H9 (cell line): ENCODE measurements at regions not wholly inside any gene's neighbourhood (a gene's known extent, or its start where the extent isn't known, plus 50 kb on each side); places are given as distances from the start of the nearest gene placed in this dataset.

ENCODE experiments used
- DNase-seq: peaks from one replicate; pipeline ENCODE4 v3.0.0-alpha.2; 2017
- H2AFZ ChIP-seq: one replicate; pipeline ENCODE4 v1.6.1; 2013; ENCODE audit warnings: mild to moderate bottlenecking, low read length, control low read depth, moderate library complexity
- H2AK5ac ChIP-seq: 2 replicates; pipeline ENCODE4 v1.6.1; 2013; ENCODE audit warnings: low read length, control low read depth, mixed read lengths; ENCODE audit not compliant: insufficient read length
- H2BK120ac ChIP-seq: one replicate; pipeline ENCODE4 v1.6.1; 2013; ENCODE audit warnings: low read depth, mild to moderate bottlenecking, low read length, control low read depth, inconsistent platforms; ENCODE audit not compliant: poor library complexity, severe bottlenecking
- H2BK12ac ChIP-seq: 2 replicates; pipeline ENCODE4 v1.6.1; 2013; ENCODE audit warnings: low read length, control low read depth, mixed read lengths, low read depth; ENCODE audit not compliant: insufficient read length
- H2BK15ac ChIP-seq: 2 replicates; pipeline ENCODE4 v1.6.1; 2013; ENCODE audit warnings: low read depth, low read length, control low read depth
- H2BK20ac ChIP-seq: one replicate; pipeline ENCODE4 v1.6.1; 2013; ENCODE audit warnings: low read depth, mild to moderate bottlenecking, low read length, control low read depth, inconsistent platforms; ENCODE audit not compliant: poor library complexity, severe bottlenecking
- H2BK5ac ChIP-seq: 2 replicates; pipeline ENCODE4 v1.6.1; 2013; ENCODE audit warnings: low read length, control low read depth, mixed read lengths; ENCODE audit not compliant: insufficient read length
- H3K14ac ChIP-seq: 2 replicates; pipeline ENCODE4 v1.6.1; 2013; ENCODE audit warnings: low read length, control low read depth; ENCODE audit not compliant: insufficient read depth
- H3K18ac ChIP-seq: 2 replicates; pipeline ENCODE4 v1.6.1; 2013; ENCODE audit warnings: low read depth, mild to moderate bottlenecking, mixed read lengths, low read length, control low read depth; ENCODE audit not compliant: insufficient read length
- H3K23ac ChIP-seq: 2 replicates; pipeline ENCODE4 v1.6.1; 2013; ENCODE audit warnings: low read length, control low read depth, mixed read lengths, low read depth; ENCODE audit not compliant: insufficient read length
- H3K23me2 ChIP-seq: 2 replicates; pipeline ENCODE4 v1.6.1; 2013; ENCODE audit warnings: low read depth, mild to moderate bottlenecking, mixed read lengths, low read length, control low read depth; ENCODE audit not compliant: insufficient read length, poor library complexity, severe bottlenecking
- H3K27ac ChIP-seq: 2 replicates; pipeline ENCODE4 v1.5.1; 2013; ENCODE audit warnings: low read length, control low read depth, mixed read lengths, low read depth; ENCODE audit not compliant: insufficient read length
- H3K27me3 ChIP-seq: 2 replicates; pipeline ENCODE4 v1.6.1; 2013; ENCODE audit warnings: low read length, control low read depth, inconsistent platforms; ENCODE audit not compliant: insufficient read depth
- H3K4ac ChIP-seq: 2 replicates; pipeline ENCODE4 v1.6.1; 2013; ENCODE audit warnings: low read depth, mild to moderate bottlenecking, control low read depth, inconsistent platforms, low read length, moderate library complexity
- H3K4me1 ChIP-seq: 2 replicates; pipeline ENCODE4 v1.6.1; 2013; ENCODE audit warnings: low read length, control low read depth, inconsistent platforms; ENCODE audit not compliant: insufficient read depth
- H3K4me2 ChIP-seq: 2 replicates; pipeline ENCODE4 v1.6.1; 2013; ENCODE audit warnings: low read length, control low read depth, mixed read lengths; ENCODE audit not compliant: insufficient read length, insufficient read depth
- H3K56ac ChIP-seq: 2 replicates; pipeline ENCODE4 v1.6.1; 2013; ENCODE audit warnings: low read depth, mild to moderate bottlenecking, mixed read lengths, low read length, control low read depth; ENCODE audit not compliant: insufficient read length
- H3K79me1 ChIP-seq: 2 replicates; pipeline ENCODE4 v1.6.1; 2013; ENCODE audit warnings: low read depth, mild to moderate bottlenecking, moderate library complexity, low read length, control low read depth, inconsistent platforms; ENCODE audit not compliant: insufficient read depth, poor library complexity, severe bottlenecking
- H3K79me2 ChIP-seq: 2 replicates; pipeline ENCODE4 v1.6.1; 2013; ENCODE audit warnings: low read length, control low read depth, inconsistent platforms; ENCODE audit not compliant: insufficient read depth
- H3K9ac ChIP-seq: 2 replicates; pipeline ENCODE4 v1.6.1; 2013; ENCODE audit warnings: low read length, control low read depth, mixed read lengths; ENCODE audit not compliant: insufficient read length; ENCODE audit errors: extremely low read depth
- H3K9me3 ChIP-seq: one replicate; pipeline ENCODE4 v1.6.1; 2013; ENCODE audit warnings: low read depth, low read length, inconsistent platforms; ENCODE audit not compliant: control insufficient read depth
- H3T11ph ChIP-seq: one replicate; pipeline ENCODE4 v1.6.1; 2013; ENCODE audit warnings: mild to moderate bottlenecking, low read length, control low read depth, inconsistent platforms
- H4K20me1 ChIP-seq: one replicate; pipeline ENCODE4 v1.6.1; 2013; ENCODE audit not compliant: control insufficient read depth, insufficient read length, insufficient read depth
- H4K5ac ChIP-seq: 2 replicates; pipeline ENCODE4 v1.6.1; 2013; ENCODE audit warnings: low read depth, mild to moderate bottlenecking, mixed read lengths, low read length, control low read depth; ENCODE audit not compliant: insufficient read length
- H4K8ac ChIP-seq: replicated peaks from 2 replicates; pipeline ENCODE4 v1.6.1; 2013; ENCODE audit warnings: low read length, control low read depth, mixed read lengths, low read depth; ENCODE audit not compliant: insufficient read length
- H4K91ac ChIP-seq: 2 replicates; pipeline ENCODE4 v1.6.1; 2013; ENCODE audit warnings: low read depth, mild to moderate bottlenecking, moderate library complexity, mixed read lengths, low read length, control low read depth; ENCODE audit not compliant: insufficient read length
- H3K27ac Mint-ChIP-seq, 3 experiments: 2 replicates in 2 of 3; 3 replicates in 1 of 3; pipeline ENCODE4 v1.8.0; 2020 to 2021; ENCODE audit warnings: mixed read lengths in 3 of 3, mild to moderate bottlenecking in 1 of 3, moderate library complexity in 1 of 3
- H3K27me3 Mint-ChIP-seq: 2 replicates; pipeline ENCODE4 v1.8.0; 2021; ENCODE audit warnings: low read depth, mild to moderate bottlenecking, moderate library complexity, mixed read lengths
- H3K36me3 Mint-ChIP-seq, 3 experiments: 2 replicates in 2 of 3; 3 replicates in 1 of 3; pipeline ENCODE4 v1.8.0; 2020 to 2021; ENCODE audit warnings: low read depth in 3 of 3, mixed read lengths in 3 of 3; ENCODE audit not compliant: insufficient read depth in 1 of 3
- H3K4me1 Mint-ChIP-seq, 2 experiments: 2 replicates each; pipeline ENCODE4 v1.8.0; 2020; ENCODE audit warnings: mixed read lengths in 2 of 2
- H3K4me3 Mint-ChIP-seq, 2 experiments: 2 replicates in 1 of 2; 3 replicates in 1 of 2; pipeline ENCODE4 v1.8.0; 2020 to 2021; ENCODE audit warnings: mild to moderate bottlenecking in 2 of 2, mixed read lengths in 2 of 2, moderate library complexity in 1 of 2
- H3K9me3 Mint-ChIP-seq, 2 experiments: 2 replicates in 1 of 2; 3 replicates in 1 of 2; pipeline ENCODE4 v1.8.0; 2020; ENCODE audit warnings: mild to moderate bottlenecking in 2 of 2, mixed read lengths in 2 of 2, moderate library complexity in 1 of 2
- CTCF ChIP-seq: fragments of 200-600 bp; sonication (generic); conservative IDR thresholded peaks from 3 replicates; pipeline ENCODE4 v1.8.0; 2021; ENCODE audit warnings: antibody characterized with exemption, mild to moderate bottlenecking
- WGBS: extraction: QIAGEN DNeasy Blood & Tissue Kit; methylation state at CpG from one replicate; pipeline ENCODE4 v1.1.7; 2013; ENCODE audit warnings: missing lambda C conversion rate, low lambda C conversion rate, mixed read lengths; ENCODE audit not compliant: insufficient read length; ENCODE audit errors: extremely low coverage; 5-methylcytosine and 5-hydroxymethylcytosine counted together

- Histone ChIP-seq H3K9me3 (no peaks in the 10 kb centered on the region), H4K8ac (no peak overlapping the region), H3T11ph (no peak overlapping the region), H2AFZ (no peak overlapping the region), H2BK20ac (no peak overlapping the region), H2AK5ac (no peak overlapping the region), H3K27ac (no peak overlapping the region), H4K20me1 (no peaks in the 10 kb centered on the region), H3K56ac (no peak overlapping the region), H3K14ac (no peak overlapping the region; the same call in 1 of the 2 replicates), H4K5ac (no peak overlapping the region), H2BK15ac (no peak overlapping the region), H3K27me3 (no peaks in the 10 kb centered on the region), H3K9ac (no peak overlapping the region), H3K4me2 (no peak overlapping the region), H4K91ac (no peak overlapping the region), H3K18ac (no peak overlapping the region), H2BK12ac (no peak overlapping the region), H3K79me1 (no peaks in the 10 kb centered on the region), H3K4ac (no peak overlapping the region), H3K23ac (no peak overlapping the region), H2BK120ac (no peak overlapping the region), H3K79me2 (no peaks in the 10 kb centered on the region), H3K23me2 (no peaks in the 10 kb centered on the region), H3K4me1 (no peaks in the 10 kb centered on the region), H2BK5ac (no peak overlapping the region)
- Mint-ChIP-seq H3K9me3 (no peaks in the 10 kb centered on the region), H3K27ac (no peak overlapping the region), H3K27me3 (no peaks in the 10 kb centered on the region; the same call in 1 of the 2 replicates), H3K36me3 (no peaks in the 10 kb centered on the region), H3K4me1 (peaks cover 7 to 15% of the 10 kb centered on the region in 2 experiments), H3K4me3 (no peak overlapping the region)
- DNase-seq: no peak
- no CpG with 5 or more reads among the region's 5 CpGs for WGBS
- TF ChIP-seq CTCF: no peak
Observed at GRCh38 chr18:78080761-78081160, 831.1 kb downstream of the GALR1 start.
